Stimulated activated CD4-positive, alpha-beta T cell treated with anti-CD3 and anti-CD28 coated beads, TNF-alpha, amount 100 ng/mL, for 4 hours (primary cell): ENCODE measurements at regions not wholly inside any gene's neighbourhood (a gene's known extent, or its start where the extent isn't known, plus 50 kb on each side); places are given as distances from the start of the nearest gene placed in this dataset.
A peak's percentile ranks its signal among the peaks of the same experiment; 100 is the strongest.
"Not testable (repeated sequence)": the region's sequence is repeated elsewhere in the genome, so short reads cannot be mapped to it uniquely, and the experiment has no call there.

ENCODE experiments used
- DNase-seq, 3 experiments: peaks; one replicate each; pipeline ENCODE4 v3.0.0-alpha.2; 2020; ENCODE audit warnings: low read depth in 3 of 3

- no peak for DNase-seq
These were observed 52.7 kb upstream of the SERBP1 start for GRCh38 chr1:67482733-67483482.

GRCh38 chr1:67484492-67484891 lies 54.3 kb upstream of the SERBP1 start:
- no peak for DNase-seq

GRCh38 chr1:67485046-67485811 lies 55.0 kb upstream of the SERBP1 start:
- no peak for DNase-seq

- no peak for DNase-seq
These were observed 59.4 kb upstream of the SERBP1 start for GRCh38 chr1:67489643-67490042.

- no peak for DNase-seq
These were observed 61.1 kb upstream of the SERBP1 start for GRCh38 chr1:67491280-67491679.

GRCh38 chr1:67493148-67493547 lies 62.9 kb upstream of the SERBP1 start:
- no peak for DNase-seq

- no peak for DNase-seq
These were observed 65.1 kb upstream of the SERBP1 start for GRCh38 chr1:67495327-67495726.

- DNase-seq = no peak
These were observed 66.1 kb upstream of the SERBP1 start for GRCh38 chr1:67496329-67496728.

GRCh38 chr1:67500413-67500959 lies 70.3 kb upstream of the SERBP1 start:
- DNase-seq = peak; percentile 71 to 78 (median 73)

- DNase-seq = no peak
These were observed 73.8 kb upstream of the SERBP1 start for GRCh38 chr1:67503974-67504373.

GRCh38 chr1:67513392-67514294 lies 83.4 kb upstream of the SERBP1 start:
- not testable (repeated sequence) for DNase-seq

- no peak for DNase-seq
These were observed 84.1 kb upstream of the SERBP1 start for GRCh38 chr1:67514300-67514699.

- DNase-seq = no peak
These were observed 84.6 kb upstream of the SERBP1 start for GRCh38 chr1:67514786-67515185.

- DNase-seq = no peak
These were observed 85.3 kb upstream of the SERBP1 start for GRCh38 chr1:67515324-67516080.

- no peak for DNase-seq
These were observed 86.8 kb upstream of the SERBP1 start for GRCh38 chr1:67517046-67517445.

GRCh38 chr1:67522001-67522441 lies 91.8 kb upstream of the SERBP1 start:
- no peak for DNase-seq

- DNase-seq = no peak
These were observed 92.6 kb upstream of the SERBP1 start for GRCh38 chr1:67522793-67523192.

GRCh38 chr1:67524143-67525052 lies 94.2 kb upstream of the SERBP1 start:
- DNase-seq = no peak

GRCh38 chr1:67525053-67525760 lies 95.0 kb upstream of the SERBP1 start:
- DNase-seq = no peak
